SK-N-SH (cell line): ENCODE measurements at regions not wholly inside any gene's neighbourhood (a gene's known extent, or its start where the extent isn't known, plus 50 kb on each side); places are given as distances from the start of the nearest gene placed in this dataset.
A peak's percentile ranks its signal among the peaks of the same experiment; 100 is the strongest.

Experiments used
- CTCF ChIA-PET: fragments of 300-600, 350-600 bp; formaldehyde crosslinking; extraction: SDS; loops from one replicate; lab custom pipeline; 2021; lab: Yijun Ruan, JAX
- POLR2A ChIA-PET: fragments of 350-600 bp; sonication (Branson Sonifier 250); formaldehyde crosslinking; extraction: SDS; loops from one replicate; lab custom pipeline; 2020; ENCODE audit warnings: antibody characterized with exemption, inconsistent platforms; lab: Yijun Ruan, JAX
- DNase-seq: peaks from one replicate; pipeline ENCODE4 v3.0.0; 2012
- H2AFZ ChIP-seq: fragments of 200-600 bp; sonication (generic); 2 replicates; pipeline ENCODE4 v1.8.1; 2016; ENCODE audit warnings: antibody characterized with exemption, mild to moderate bottlenecking, low read depth
- H3F3A ChIP-seq: fragments of 200-600 bp; sonication (generic); replicated peaks from 2 replicates; pipeline ENCODE3; 2016; ENCODE audit warnings: antibody characterized with exemption, mild to moderate bottlenecking; ENCODE audit not compliant: insufficient read depth
- H3K27ac ChIP-seq, 2 experiments: fragments of 200-500 bp in 1 of 2; fragments of 200-600 bp in 1 of 2; sonication (Bioruptor generic) in 1 of 2; sonication (generic), shearing (Covaris generic) in 1 of 2; 2 replicates each; pipeline versions ENCODE4 v1.5.1 to v1.6.1; 2014 to 2016; ENCODE audit warnings: low read depth in 2 of 2, inconsistent platforms in 1 of 2, low read length in 1 of 2, mild to moderate bottlenecking in 1 of 2, mixed read lengths in 1 of 2
- H3K27me3 ChIP-seq: fragments of 200-600 bp; sonication (generic), shearing (Covaris generic); 2 replicates; pipeline ENCODE4 v1.6.1; 2016; ENCODE audit warnings: mixed run types; ENCODE audit not compliant: insufficient read depth
- H3K36me3 ChIP-seq, 2 experiments: fragments of 200-500 bp in 1 of 2; fragments of 200-600 bp in 1 of 2; sonication (Bioruptor generic) in 1 of 2; sonication (generic) in 1 of 2; replicated peaks in 1 of 2; 2 replicates each; pipeline versions ENCODE3 to v1.5.1; 2014 to 2016; ENCODE audit warnings: low read length in 1 of 2, mild to moderate bottlenecking in 1 of 2; ENCODE audit not compliant: insufficient read depth in 2 of 2, control insufficient read depth in 1 of 2
- H3K4me1 ChIP-seq, 2 experiments: fragments of 200-500 bp in 1 of 2; fragments of 200-600 bp in 1 of 2; sonication (Bioruptor generic) in 1 of 2; sonication (generic), shearing (Covaris generic) in 1 of 2; 2 replicates each; pipeline versions ENCODE4 v1.5.1 to v1.6.1; 2014 to 2016; ENCODE audit warnings: low read depth in 1 of 2, low read length in 1 of 2, mixed run types in 1 of 2; ENCODE audit not compliant: insufficient read depth in 2 of 2, control insufficient read depth in 1 of 2
- H3K4me2 ChIP-seq: fragments of 200-600 bp; sonication (generic), shearing (Covaris generic); 2 replicates; pipeline ENCODE4 v1.6.1; 2017; ENCODE audit warnings: mixed run types
- H3K4me3 ChIP-seq, 2 experiments: fragments of 200-500 bp in 1 of 2; fragments of 200-600 bp in 1 of 2; sonication (Bioruptor generic) in 1 of 2; sonication (generic), shearing (Covaris generic) in 1 of 2; 2 replicates each; pipeline versions ENCODE4 v1.5.1 to v1.8.1; 2014 to 2016; ENCODE audit warnings: low read depth in 2 of 2, inconsistent platforms in 1 of 2, low read length in 1 of 2, mild to moderate bottlenecking in 1 of 2, mixed read lengths in 1 of 2, moderate library complexity in 1 of 2
- H3K79me2 ChIP-seq: fragments of 200-600 bp; sonication (generic); 2 replicates; pipeline ENCODE4 v1.8.1; 2017; ENCODE audit warnings: mild to moderate bottlenecking; ENCODE audit not compliant: insufficient read depth
- H3K9ac ChIP-seq: fragments of 200-600 bp; sonication (generic); 2 replicates; pipeline ENCODE4 v1.6.1; 2017; ENCODE audit warnings: mixed run types
- H3K9me2 ChIP-seq: fragments of 200-600 bp; sonication (generic); 2 replicates; pipeline ENCODE4 v1.6.1; 2017; ENCODE audit warnings: mixed run types
- H3K9me3 ChIP-seq: fragments of 200-600 bp; sonication (generic); 2 replicates; pipeline ENCODE4 v1.6.1; 2017; ENCODE audit warnings: mixed run types, mild to moderate bottlenecking, moderate library complexity
- H4K20me1 ChIP-seq: fragments of 200-600 bp; sonication (generic); 2 replicates; pipeline ENCODE4 v1.6.1; 2017; ENCODE audit warnings: mild to moderate bottlenecking, mixed run types; ENCODE audit not compliant: insufficient read depth
- CTCF ChIP-seq: fragments of 200-600 bp; sonication (generic); IDR thresholded peaks from 2 replicates; pipeline ENCODE4 v1.6.1; 2017; ENCODE audit warnings: antibody characterized with exemption, mild to moderate bottlenecking, moderate library complexity
- ELF1 ChIP-seq: IDR thresholded peaks from 2 replicates; pipeline ENCODE4 v1.4.0; 2012
- EZH2phosphoT487 ChIP-seq: fragments of 200-600 bp; sonication (generic); IDR thresholded peaks from 2 replicates; pipeline ENCODE4 v1.6.1; 2017; ENCODE audit warnings: low read depth, mixed run types, mild to moderate bottlenecking, antibody characterized with exemption, moderate library complexity, borderline replicate concordance
- GABPA ChIP-seq: IDR thresholded peaks from 2 replicates; pipeline ENCODE4 v1.4.0; 2012; ENCODE audit warnings: low read depth, mild to moderate bottlenecking
- IRF3 ChIP-seq: fragments of 150-350 bp; IDR thresholded peaks from 2 replicates; pipeline ENCODE4 v1.6.1; 2016; ENCODE audit warnings: mild to moderate bottlenecking, low read depth, low read length
- MAX ChIP-seq: IDR thresholded peaks from 2 replicates; pipeline ENCODE4 v1.4.0; 2012; ENCODE audit warnings: low read depth
- MEF2A ChIP-seq: IDR thresholded peaks from 2 replicates; pipeline ENCODE4 v1.4.0; 2012; ENCODE audit warnings: low read depth, borderline replicate concordance
- NRF1 ChIP-seq: IDR thresholded peaks from 2 replicates; pipeline ENCODE4 v1.6.1; 2012; ENCODE audit warnings: low read depth, mild to moderate bottlenecking, low read length
- RCOR1 ChIP-seq: fragments of 150-350 bp; IDR thresholded peaks from 2 replicates; pipeline ENCODE4 v1.6.1; 2017; ENCODE audit warnings: antibody characterized with exemption, low read length
- REST ChIP-seq: IDR thresholded peaks from 2 replicates; pipeline ENCODE4 v1.6.1; 2012; ENCODE audit warnings: mild to moderate bottlenecking, low read depth, low read length, moderate library complexity
- RXRA ChIP-seq: IDR thresholded peaks from 2 replicates; pipeline ENCODE4 v1.4.0; 2012; ENCODE audit warnings: low read depth, mild to moderate bottlenecking, borderline replicate concordance
- SIN3A ChIP-seq: IDR thresholded peaks from 2 replicates; pipeline ENCODE4 v1.6.1; 2012; ENCODE audit warnings: low read depth, mild to moderate bottlenecking, low read length, moderate library complexity, borderline replicate concordance
- TAF1 ChIP-seq: IDR thresholded peaks from 2 replicates; pipeline ENCODE4 v1.6.1; 2012; ENCODE audit warnings: low read depth, mild to moderate bottlenecking, low read length, moderate library complexity, borderline replicate concordance
- USF2 ChIP-seq: fragments of 150-350 bp; IDR thresholded peaks from 2 replicates; pipeline ENCODE4 v1.6.1; 2017; ENCODE audit warnings: antibody characterized with exemption, low read length, low read depth, borderline replicate concordance
- WGBS: methylation state at CpG from one replicate; pipeline ENCODE4 v1.1.6; 2017; ENCODE audit warnings: low lambda C conversion rate; 5-methylcytosine and 5-hydroxymethylcytosine counted together

- no peaks in the 10 kb centered on the region for H3K4me1 ChIP-seq
- ChIA-PET CTCF (no interaction called here), POLR2A (no interaction called here)
- no peaks in the 10 kb centered on the region for H3K27me3 ChIP-seq
- no peaks in the 10 kb centered on the region for H3K36me3 ChIP-seq
- no peaks in the 10 kb centered on the region for H3K9me3 ChIP-seq
- DNase-seq, result no peak
- H3K27ac ChIP-seq, result peak overlapping the region in 1 of 2 experiments; percentile 31; a peak in 1 of 4 replicates
- no peak overlapping the region for H3K4me3 ChIP-seq
- H3K9ac ChIP-seq, result no peak overlapping the region
- no peaks in the 10 kb centered on the region for H3K79me2 ChIP-seq
- TF ChIP-seq RXRA (no peak), NRF1 (no peak), RCOR1 (no peak), SIN3A (no peak), ELF1 (no peak)
- TF ChIP-seq, all 33 proteins: peak for 0
- H3K4me2 ChIP-seq, result peak overlapping the region; percentile 1; the same call in 1 of the 2 replicates
- H3K9me2 ChIP-seq, result no peaks in the 10 kb centered on the region
- 60% methylated on average over 3 of the region's 3 CpGs for WGBS
- no peaks in the 10 kb centered on the region for H3F3A ChIP-seq
- no peaks in the 10 kb centered on the region for H4K20me1 ChIP-seq
- H2AFZ ChIP-seq, result 0 out of 2 replicates have a peak overlapping the region, but pooled peaks have one; percentile 44
Observed at GRCh38 chr1:96865731-96866685, 144.4 kb downstream of the PTBP2 start.

GRCh38 chr1:96872757-96873156 lies 151.2 kb downstream of the PTBP2 start:
- Histone ChIP-seq H4K20me1 (no peaks in the 10 kb centered on the region), H3K4me1 (peaks cover 0 to 2% of the 10 kb centered on the region in 2 experiments; a peak in 1 of 4 replicates), H3K4me3 (no peak overlapping the region), H3K9me2 (no peaks in the 10 kb centered on the region)
- 61% methylated on average over 2 of the region's 2 CpGs for WGBS
- no peak for TF ChIP-seq MEF2A
- no peak for TF ChIP-seq MAX
- no peak for TF ChIP-seq TAF1
- TF ChIP-seq CTCF, result no peak
- TF ChIP-seq NRF1, result no peak
- TF ChIP-seq USF2, result no peak
- TF ChIP-seq EZH2phosphoT487, result no peak
- TF ChIP-seq RXRA, result no peak
- no peak for TF ChIP-seq REST
- no peak for TF ChIP-seq IRF3
- TF ChIP-seq GABPA, result no peak
- TF ChIP-seq, all 33 proteins: peak for 0
- Histone ChIP-seq H3K79me2 (no peaks in the 10 kb centered on the region), H3F3A (no peaks in the 10 kb centered on the region), H3K27me3 (no peaks in the 10 kb centered on the region), H3K4me2 (no peak overlapping the region), H3K9ac (no peak overlapping the region), H3K36me3 (no peaks in the 10 kb centered on the region), H2AFZ (no peak overlapping the region), H3K9me3 (no peaks in the 10 kb centered on the region), H3K27ac (no peak overlapping the region)
- no peak for DNase-seq
- CTCF ChIA-PET, result interaction anchor here (0.7 kb wide), 1 partner anchor 10 kb away, joined by 3 read pairs; no protein-coding TSS in a partner anchor
- POLR2A ChIA-PET, result no interaction called here
